AG04449 (cell line): ENCODE measurements at regions not wholly inside any gene's neighbourhood (a gene's known extent, or its start where the extent isn't known, plus 50 kb on each side); places are given as distances from the start of the nearest gene placed in this dataset.

Source experiments
- CTCF ChIA-PET: fragments of 350-600 bp; formaldehyde crosslinking; extraction: SDS; loops from one replicate; lab custom pipeline; 2021; ENCODE audit warnings: antibody characterized with exemption; lab: Yijun Ruan, JAX
- POLR2A ChIA-PET: fragments of 400-600, 350-600 bp; formaldehyde crosslinking; extraction: SDS; loops from one replicate; lab custom pipeline; 2020; ENCODE audit warnings: antibody characterized with exemption, inconsistent platforms; lab: Yijun Ruan, JAX
- DNase-seq: peaks from one replicate; pipeline ENCODE4 v3.0.0-alpha.2; 2010; ENCODE audit warnings: low read depth, low spot score
- H3K4me3 ChIP-seq: 2 replicates; pipeline ENCODE4 v1.5.1; 2011; ENCODE audit warnings: low read depth, mild to moderate bottlenecking, control low read depth, low read length
- CTCF ChIP-seq: IDR thresholded peaks from one replicate; pipeline ENCODE4 v1.5.1; 2011; ENCODE audit warnings: mild to moderate bottlenecking, moderate library complexity, low read length, control low read depth, inconsistent platforms; ENCODE audit not compliant: insufficient read depth; ENCODE audit errors: missing control alignments

GRCh38 chr11:38884145-38884865, 2286.3 kb upstream of the RAG2 start:
- ChIA-PET CTCF (no interaction called here), POLR2A (no interaction called here)
- no peak overlapping the region for H3K4me3 ChIP-seq
- DNase-seq, result no peak
- no peak for TF ChIP-seq CTCF

- DNase-seq, result no peak
- CTCF ChIA-PET, result no interaction called here
- TF ChIP-seq CTCF, result no peak
- no peak overlapping the region for H3K4me3 ChIP-seq
- POLR2A ChIA-PET, result no interaction called here
Measured at GRCh38 chr11:38867338-38867737, 2269.3 kb upstream of the RAG2 start.

GRCh38 chr11:38865922-38866321, 2267.9 kb upstream of the RAG2 start:
- TF ChIP-seq CTCF, result no peak
- ChIA-PET CTCF (no interaction called here), POLR2A (no interaction called here)
- no peak for DNase-seq
- H3K4me3 ChIP-seq, result no peak overlapping the region

- H3K4me3 ChIP-seq, result no peak overlapping the region
- POLR2A ChIA-PET, result no interaction called here
- CTCF ChIA-PET, result no interaction called here
- TF ChIP-seq CTCF, result no peak
- no peak for DNase-seq
Measured at GRCh38 chr11:38842991-38843390, 2245.0 kb upstream of the RAG2 start.

- DNase-seq, result no peak
- no peak for TF ChIP-seq CTCF
- no peak overlapping the region for H3K4me3 ChIP-seq
- CTCF ChIA-PET, result no interaction called here
- POLR2A ChIA-PET, result no interaction called here
Measured at GRCh38 chr11:38839071-38839470, 2241.0 kb upstream of the RAG2 start.

- no peak for DNase-seq
- TF ChIP-seq CTCF, result no peak
- ChIA-PET CTCF (no interaction called here), POLR2A (no interaction called here)
- no peak overlapping the region for H3K4me3 ChIP-seq
Measured at GRCh38 chr11:38835966-38836365, 2237.9 kb upstream of the RAG2 start.
